Neural progenitor cell (in vitro differentiated cells): ENCODE measurements at regions not wholly inside any gene's neighbourhood (a gene's known extent, or its start where the extent isn't known, plus 50 kb on each side); places are given as distances from the start of the nearest gene placed in this dataset.

Experiments
- DNase-seq: peaks from one replicate; pipeline ENCODE4 v3.0.0-alpha.2; 2016; ENCODE audit warnings: low spot score
- H2AFZ ChIP-seq: fragments of 200-600 bp; sonication (generic); replicated peaks from 2 replicates; pipeline ENCODE4 v1.6.1; 2016; ENCODE audit warnings: antibody characterized with exemption
- H3F3A ChIP-seq: fragments of 200-600 bp; sonication (generic); 2 replicates; pipeline ENCODE4 v1.6.1; 2016; ENCODE audit warnings: antibody characterized with exemption, low read depth
- H3K27ac ChIP-seq: fragments of 200-600 bp; sonication (generic); 2 replicates; pipeline ENCODE4 v1.5.1; 2016; ENCODE audit warnings: mild to moderate bottlenecking
- H3K27me3 ChIP-seq: fragments of 200-600 bp; sonication (generic); 2 replicates; pipeline ENCODE4 v1.6.1; 2016; ENCODE audit warnings: mild to moderate bottlenecking, moderate library complexity
- H3K36me3 ChIP-seq: fragments of 200-600 bp; sonication (generic); 2 replicates; pipeline ENCODE4 v1.5.1; 2016
- H3K4me1 ChIP-seq: fragments of 200-600 bp; sonication (generic); 2 replicates; pipeline ENCODE4 v1.6.1; 2016; ENCODE audit warnings: mixed run types
- H3K4me2 ChIP-seq: fragments of 200-600 bp; sonication (generic); 2 replicates; pipeline ENCODE4 v1.6.1; 2016
- H3K4me3 ChIP-seq: fragments of 200-600 bp; sonication (generic); 2 replicates; pipeline ENCODE4 v1.5.1; 2016
- H3K79me2 ChIP-seq: fragments of 200-600 bp; sonication (generic); 2 replicates; pipeline ENCODE4 v1.6.1; 2016; ENCODE audit warnings: low read depth
- H3K9ac ChIP-seq: fragments of 200-600 bp; sonication (generic); 2 replicates; pipeline ENCODE4 v1.6.1; 2016
- H3K9me3 ChIP-seq: fragments of 200-600 bp; sonication (generic); 2 replicates; pipeline ENCODE4 v1.5.1; 2016; ENCODE audit warnings: low read depth
- H4K20me1 ChIP-seq: fragments of 200-600 bp; sonication (generic); 2 replicates; pipeline ENCODE4 v1.6.1; 2016; ENCODE audit warnings: low read depth
- H3K27ac Mint-ChIP-seq: 3 replicates; pipeline ENCODE4 v1.8.0; 2021; ENCODE audit warnings: mixed read lengths
- H3K27me3 Mint-ChIP-seq: 2 replicates; pipeline ENCODE4 v1.8.0; 2022; ENCODE audit warnings: low read depth, mild to moderate bottlenecking, inconsistent platforms, moderate library complexity, mixed read lengths; ENCODE audit not compliant: insufficient read depth
- H3K36me3 Mint-ChIP-seq: 3 replicates; pipeline ENCODE4 v1.8.0; 2021; ENCODE audit warnings: mixed read lengths
- H3K4me1 Mint-ChIP-seq: 3 replicates; pipeline ENCODE4 v1.8.0; 2021; ENCODE audit warnings: mixed read lengths
- H3K4me3 Mint-ChIP-seq: 3 replicates; pipeline ENCODE4 v1.8.0; 2021; ENCODE audit warnings: mild to moderate bottlenecking, moderate library complexity, mixed read lengths
- H3K9me3 Mint-ChIP-seq: 3 replicates; pipeline ENCODE4 v1.8.0; 2020; ENCODE audit warnings: mixed read lengths
- EZH2 ChIP-seq: fragments of 200-600 bp; sonication (generic); IDR thresholded peaks from 2 replicates; pipeline ENCODE4 v1.6.1; 2017; ENCODE audit warnings: antibody characterized with exemption, mild to moderate bottlenecking, moderate library complexity
- EZH2phosphoT487 ChIP-seq: fragments of 200-600 bp; sonication (generic); IDR thresholded peaks from 2 replicates; pipeline ENCODE4 v1.6.1; 2017; ENCODE audit warnings: antibody characterized with exemption
- TF ChIP-seq, protein P1 (sequence below): fragments of 200-600 bp; sonication (generic); IDR thresholded peaks from 2 replicates; pipeline ENCODE4 v1.5.1; 2017; ENCODE audit warnings: antibody characterized with exemption, mild to moderate bottlenecking

- H3K4me3 Mint-ChIP-seq = no peak overlapping the region
- no peak overlapping the region for H3K4me2 ChIP-seq
- DNase-seq = no peak
Measured at GRCh38 chr4:178633263-178633662, 1191.0 kb upstream of the AGA start.

GRCh38 chr4:178664621-178665020 is 1222.4 kb upstream of the AGA start:
- H3K27ac Mint-ChIP-seq = no peak overlapping the region
- no peaks in the 10 kb centered on the region for H3K4me1 Mint-ChIP-seq
- Histone ChIP-seq H3K4me2 (no peak overlapping the region), H3K27ac (no peak overlapping the region), H3K36me3 (no peaks in the 10 kb centered on the region), H3K9me3 (no peaks in the 10 kb centered on the region), H3K4me1 (no peaks in the 10 kb centered on the region), H4K20me1 (no peaks in the 10 kb centered on the region), H3K4me3 (no peak overlapping the region), H3K79me2 (no peaks in the 10 kb centered on the region), H3K9ac (no peak overlapping the region), H2AFZ (no peak overlapping the region), H3F3A (no peaks in the 10 kb centered on the region), H3K27me3 (no peaks in the 10 kb centered on the region)
- H3K9me3 Mint-ChIP-seq = peaks cover under 1% of the 10 kb centered on the region
- no peak overlapping the region for H3K4me3 Mint-ChIP-seq
- H3K27me3 Mint-ChIP-seq = no peaks in the 10 kb centered on the region
- DNase-seq = no peak
- no peaks in the 10 kb centered on the region for H3K36me3 Mint-ChIP-seq
- TF ChIP-seq, protein P1, sequence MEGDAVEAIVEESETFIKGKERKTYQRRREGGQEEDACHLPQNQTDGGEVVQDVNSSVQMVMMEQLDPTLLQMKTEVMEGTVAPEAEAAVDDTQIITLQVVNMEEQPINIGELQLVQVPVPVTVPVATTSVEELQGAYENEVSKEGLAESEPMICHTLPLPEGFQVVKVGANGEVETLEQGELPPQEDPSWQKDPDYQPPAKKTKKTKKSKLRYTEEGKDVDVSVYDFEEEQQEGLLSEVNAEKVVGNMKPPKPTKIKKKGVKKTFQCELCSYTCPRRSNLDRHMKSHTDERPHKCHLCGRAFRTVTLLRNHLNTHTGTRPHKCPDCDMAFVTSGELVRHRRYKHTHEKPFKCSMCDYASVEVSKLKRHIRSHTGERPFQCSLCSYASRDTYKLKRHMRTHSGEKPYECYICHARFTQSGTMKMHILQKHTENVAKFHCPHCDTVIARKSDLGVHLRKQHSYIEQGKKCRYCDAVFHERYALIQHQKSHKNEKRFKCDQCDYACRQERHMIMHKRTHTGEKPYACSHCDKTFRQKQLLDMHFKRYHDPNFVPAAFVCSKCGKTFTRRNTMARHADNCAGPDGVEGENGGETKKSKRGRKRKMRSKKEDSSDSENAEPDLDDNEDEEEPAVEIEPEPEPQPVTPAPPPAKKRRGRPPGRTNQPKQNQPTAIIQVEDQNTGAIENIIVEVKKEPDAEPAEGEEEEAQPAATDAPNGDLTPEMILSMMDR = no peak
- TF ChIP-seq EZH2 (no peak), EZH2phosphoT487 (no peak)

More at GRCh38 chr4:178633263-178633662, 1191.0 kb upstream of the AGA start:
- TF ChIP-seq, protein P1 = peak; percentile 42
- TF ChIP-seq EZH2 = no peak
- no peak overlapping the region for H3K27ac Mint-ChIP-seq
- Histone ChIP-seq H3K9me3 (no peaks in the 10 kb centered on the region), H3K36me3 (no peaks in the 10 kb centered on the region), H3K4me3 (no peak overlapping the region), H3K27ac (no peak overlapping the region), H4K20me1 (no peaks in the 10 kb centered on the region), H3K79me2 (no peaks in the 10 kb centered on the region), H2AFZ (no peak overlapping the region), H3K9ac (no peak overlapping the region), H3F3A (no peaks in the 10 kb centered on the region), H3K27me3 (no peaks in the 10 kb centered on the region), H3K4me1 (no peaks in the 10 kb centered on the region)
- no peaks in the 10 kb centered on the region for H3K9me3 Mint-ChIP-seq
- peaks cover 2% of the 10 kb centered on the region for H3K27me3 Mint-ChIP-seq
- no peaks in the 10 kb centered on the region for H3K4me1 Mint-ChIP-seq
- peaks cover 2% of the 10 kb centered on the region for H3K36me3 Mint-ChIP-seq

- TF ChIP-seq EZH2 = no peak
- TF ChIP-seq, protein P1 = no peak
- TF ChIP-seq EZH2phosphoT487 = no peak
- no peak for DNase-seq
- Mint-ChIP-seq H3K27me3 (peaks cover 4% of the 10 kb centered on the region), H3K4me1 (no peaks in the 10 kb centered on the region), H3K36me3 (no peaks in the 10 kb centered on the region), H3K27ac (no peak overlapping the region), H3K9me3 (peaks cover 3% of the 10 kb centered on the region), H3K4me3 (no peak overlapping the region)
- no peaks in the 10 kb centered on the region for H3K36me3 ChIP-seq
- H3K79me2 ChIP-seq = no peaks in the 10 kb centered on the region
- H3K4me2 ChIP-seq = no peak overlapping the region
- no peak overlapping the region for H3K4me3 ChIP-seq
- H3K9ac ChIP-seq = no peak overlapping the region
- H3K9me3 ChIP-seq = no peaks in the 10 kb centered on the region
- H4K20me1 ChIP-seq = no peaks in the 10 kb centered on the region
- no peaks in the 10 kb centered on the region for H3F3A ChIP-seq
- H3K27me3 ChIP-seq = no peaks in the 10 kb centered on the region
- H3K27ac ChIP-seq = no peak overlapping the region
- H3K4me1 ChIP-seq = no peaks in the 10 kb centered on the region
- no peak overlapping the region for H2AFZ ChIP-seq
Measured at GRCh38 chr4:178665916-178666315, 1223.7 kb upstream of the AGA start.

- Histone ChIP-seq H4K20me1 (no peaks in the 10 kb centered on the region), H3K27ac (no peak overlapping the region), H3K4me3 (no peak overlapping the region), H3K79me2 (no peaks in the 10 kb centered on the region), H3K9ac (no peak overlapping the region), H3K4me1 (no peaks in the 10 kb centered on the region), H3K9me3 (no peaks in the 10 kb centered on the region), H3F3A (no peaks in the 10 kb centered on the region), H3K4me2 (no peak overlapping the region), H2AFZ (no peak overlapping the region), H3K27me3 (no peaks in the 10 kb centered on the region), H3K36me3 (no peaks in the 10 kb centered on the region)
- no peak for DNase-seq
- no peaks in the 10 kb centered on the region for H3K4me1 Mint-ChIP-seq
- no peak for TF ChIP-seq EZH2phosphoT487
- TF ChIP-seq EZH2 = no peak
- TF ChIP-seq, protein P1 = no peak
- peaks cover 3% of the 10 kb centered on the region for H3K9me3 Mint-ChIP-seq
- H3K27ac Mint-ChIP-seq = no peak overlapping the region
- no peak overlapping the region for H3K4me3 Mint-ChIP-seq
- H3K36me3 Mint-ChIP-seq = no peaks in the 10 kb centered on the region
- peaks cover 4% of the 10 kb centered on the region for H3K27me3 Mint-ChIP-seq
Measured at GRCh38 chr4:178671766-178672165, 1229.5 kb upstream of the AGA start.
